ENCODE measurements at regions not wholly inside any gene's neighbourhood (a gene's known extent, or its start where the extent isn't known, plus 50 kb on each side); places are given as distances from the start of the nearest gene placed in this dataset.

- DNase-seq, result no peak
- TF ChIP-seq CTCF (IDR thresholded peaks at IDR 0.05), result no peak
- Mint-ChIP-seq H3K27ac (no peak overlapping the region), H3K27me3 (no peaks in the 10 kb centered on the region), H3K36me3 (ENCODE audit: low read depth) (no peaks in the 10 kb centered on the region), H3K9me3 (peaks cover 5% of the 10 kb centered on the region), H3K4me3 (no peak overlapping the region), H3K4me1 (ENCODE audit: low read depth) (no peaks in the 10 kb centered on the region)
- CTCF ChIA-PET, result no interaction called here
- H3K4me1 ChIP-seq (ENCODE audit: insufficient read depth, low read length), result no peaks in the 10 kb centered on the region
- H3K27ac ChIP-seq (ENCODE audit: low read depth in 1 of 2, low read length in 2 of 2), result no peak overlapping the region
- H3K36me3 ChIP-seq (ENCODE audit: insufficient read depth, low read length), result no peaks in the 10 kb centered on the region
- no peak for ATAC-seq (ENCODE audit: poor library complexity)
- intact Hi-C loops (cut with DNase I, micrococcal nuclease), result no loop called here
- H3K9me3 ChIP-seq (ENCODE audit: control insufficient read depth in 1 of 2, insufficient read depth in 1 of 2, low read length in 2 of 2), result no peaks in the 10 kb centered on the region
- no peak overlapping the region for H3K4me3 ChIP-seq (ENCODE audit: low read length)
- POLR2A ChIA-PET, result no interaction called here
- H3K27me3 ChIP-seq (ENCODE audit: control insufficient read depth in 1 of 2, insufficient read depth in 2 of 2, low read length in 2 of 2), result no peaks in the 10 kb centered on the region
Measured at GRCh38 chr16:52366983-52367382, 180.0 kb downstream of the TOX3 start.

- intact Hi-C loops (cut with DNase I, micrococcal nuclease), result no loop called here
- Histone ChIP-seq H3K9me3 (ENCODE audit: control insufficient read depth in 1 of 2, insufficient read depth in 1 of 2, low read length in 2 of 2) (no peaks in the 10 kb centered on the region), H3K4me1 (ENCODE audit: insufficient read depth, low read length) (no peaks in the 10 kb centered on the region), H3K27ac (ENCODE audit: low read depth in 1 of 2, low read length in 2 of 2) (no peak overlapping the region), H3K36me3 (ENCODE audit: insufficient read depth, low read length) (no peaks in the 10 kb centered on the region), H3K27me3 (ENCODE audit: control insufficient read depth in 1 of 2, insufficient read depth in 2 of 2, low read length in 2 of 2) (no peaks in the 10 kb centered on the region), H3K4me3 (ENCODE audit: low read length) (no peak overlapping the region)
- H3K4me1 Mint-ChIP-seq (ENCODE audit: low read depth), result no peaks in the 10 kb centered on the region
- H3K4me3 Mint-ChIP-seq, result no peak overlapping the region
- H3K27me3 Mint-ChIP-seq, result no peaks in the 10 kb centered on the region
- no peak for TF ChIP-seq CTCF (IDR thresholded peaks at IDR 0.05)
- peaks cover 9% of the 10 kb centered on the region for H3K9me3 Mint-ChIP-seq
- H3K27ac Mint-ChIP-seq, result no peak overlapping the region
- ATAC-seq (ENCODE audit: poor library complexity) (no peak), DNase-seq (no peak)
- CTCF ChIA-PET, result no interaction called here
- no peaks in the 10 kb centered on the region for H3K36me3 Mint-ChIP-seq (ENCODE audit: low read depth)
- POLR2A ChIA-PET, result no interaction called here
Measured at GRCh38 chr16:52364500-52364899, 182.4 kb downstream of the TOX3 start.

GRCh38 chr16:52363082-52363481 lies 183.9 kb downstream of the TOX3 start:
- ATAC-seq (ENCODE audit: poor library complexity) (no peak), DNase-seq (no peak)
- H3K4me1 ChIP-seq (ENCODE audit: insufficient read depth, low read length), result no peaks in the 10 kb centered on the region
- Mint-ChIP-seq H3K27me3 (no peaks in the 10 kb centered on the region), H3K4me3 (no peak overlapping the region), H3K36me3 (ENCODE audit: low read depth) (no peaks in the 10 kb centered on the region), H3K27ac (no peak overlapping the region), H3K4me1 (ENCODE audit: low read depth) (no peaks in the 10 kb centered on the region), H3K9me3 (peaks cover 12% of the 10 kb centered on the region)
- ChIA-PET POLR2A (no interaction called here), CTCF (no interaction called here)
- no peaks in the 10 kb centered on the region for H3K9me3 ChIP-seq (ENCODE audit: control insufficient read depth in 1 of 2, insufficient read depth in 1 of 2, low read length in 2 of 2)
- H3K27me3 ChIP-seq (ENCODE audit: control insufficient read depth in 1 of 2, insufficient read depth in 2 of 2, low read length in 2 of 2), result no peaks in the 10 kb centered on the region
- intact Hi-C loops (cut with DNase I, micrococcal nuclease), result no loop called here
- H3K27ac ChIP-seq (ENCODE audit: low read depth in 1 of 2, low read length in 2 of 2), result no peak overlapping the region
- no peaks in the 10 kb centered on the region for H3K36me3 ChIP-seq (ENCODE audit: insufficient read depth, low read length)
- no peak for TF ChIP-seq CTCF (IDR thresholded peaks at IDR 0.05)
- no peak overlapping the region for H3K4me3 ChIP-seq (ENCODE audit: low read length)
